AG04450 (cell line): ENCODE measurements at regions not wholly inside any gene's neighbourhood (a gene's known extent, or its start where the extent isn't known, plus 50 kb on each side); places are given as distances from the start of the nearest gene placed in this dataset.

Experiments
- CTCF ChIA-PET: fragments of 300-600, 350-600 bp; formaldehyde crosslinking; extraction: SDS; loops from one replicate; lab custom pipeline; 2022; ENCODE audit warnings: antibody characterized with exemption, inconsistent platforms; lab: Charles Lee
- POLR2A ChIA-PET: fragments of 350-600 bp; formaldehyde crosslinking; extraction: SDS; loops from one replicate; lab custom pipeline; 2021; ENCODE audit warnings: antibody characterized with exemption, inconsistent platforms; lab: Yijun Ruan, JAX
- DNase-seq: peaks from one replicate; pipeline ENCODE4 v3.0.0-alpha.2; 2011; ENCODE audit warnings: low read depth, low spot score
- H3K27ac ChIP-seq: one replicate; pipeline ENCODE4 v1.5.1; 2012; ENCODE audit warnings: low read depth, low read length, control low read depth
- H3K27me3 ChIP-seq: one replicate; pipeline ENCODE4 v1.6.0; 2012; ENCODE audit warnings: low read length; ENCODE audit not compliant: control insufficient read depth, insufficient read depth
- H3K4me3 ChIP-seq: 2 replicates; pipeline ENCODE4 v1.5.1; 2011; ENCODE audit warnings: mild to moderate bottlenecking, low read depth, low read length, control low read depth
- H3K9me3 ChIP-seq: 2 replicates; pipeline ENCODE4 v1.5.1; 2012; ENCODE audit warnings: low read length; ENCODE audit not compliant: control insufficient read depth, insufficient read depth
- CTCF ChIP-seq: IDR thresholded peaks from 2 replicates; pipeline ENCODE4 v1.5.1; 2011; ENCODE audit warnings: low read depth, low read length, control low read depth, inconsistent platforms

GRCh38 chr1:4380564-4381168 is 273.7 kb upstream of the AJAP1 start:
- no peak for DNase-seq
- no peak overlapping the region for H3K27ac ChIP-seq
- CTCF ChIA-PET, result no interaction called here
- no peak for TF ChIP-seq CTCF
- H3K27me3 ChIP-seq, result no peaks in the 10 kb centered on the region
- H3K4me3 ChIP-seq, result no peak overlapping the region
- POLR2A ChIA-PET, result no interaction called here
- H3K9me3 ChIP-seq, result peaks cover 52% of the 10 kb centered on the region

DNA sequence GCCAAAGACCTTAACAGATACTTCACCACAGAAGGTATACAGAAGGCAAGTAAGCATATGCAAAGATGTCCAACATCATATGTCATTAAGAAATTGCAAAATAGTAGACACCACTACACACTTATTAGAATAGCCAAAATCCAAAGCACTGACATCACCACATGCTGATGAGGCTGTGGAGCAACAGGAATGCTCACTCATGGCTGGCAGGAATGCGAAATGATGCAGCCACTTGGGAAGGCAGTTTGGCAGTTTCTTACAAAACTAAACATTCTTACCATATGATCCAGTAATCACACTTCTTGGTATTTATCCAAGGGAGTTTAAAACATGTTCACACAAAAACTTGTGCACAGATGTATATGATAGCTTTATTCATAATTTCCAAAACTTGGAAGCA is 261.2 kb upstream of the AJAP1 start:
- Histone ChIP-seq H3K4me3 (no peak overlapping the region), H3K9me3 (peaks cover 63% of the 10 kb centered on the region)
- TF ChIP-seq CTCF, result no peak

GRCh38 chr1:4394366-4394765 is 260.0 kb upstream of the AJAP1 start:
- H3K27ac ChIP-seq, result no peak overlapping the region
- peaks cover 67% of the 10 kb centered on the region for H3K9me3 ChIP-seq
- DNase-seq, result no peak
- no peaks in the 10 kb centered on the region for H3K27me3 ChIP-seq
- no peak overlapping the region for H3K4me3 ChIP-seq
- no peak for TF ChIP-seq CTCF
- POLR2A ChIA-PET, result no interaction called here
- CTCF ChIA-PET, result no interaction called here

More for the DNA sequence above, 261.2 kb upstream of the AJAP1 start:
- CTCF ChIA-PET, result no interaction called here
- POLR2A ChIA-PET, result no interaction called here
- no peak for DNase-seq
- Histone ChIP-seq H3K27ac (no peak overlapping the region), H3K27me3 (no peaks in the 10 kb centered on the region)

DNA sequence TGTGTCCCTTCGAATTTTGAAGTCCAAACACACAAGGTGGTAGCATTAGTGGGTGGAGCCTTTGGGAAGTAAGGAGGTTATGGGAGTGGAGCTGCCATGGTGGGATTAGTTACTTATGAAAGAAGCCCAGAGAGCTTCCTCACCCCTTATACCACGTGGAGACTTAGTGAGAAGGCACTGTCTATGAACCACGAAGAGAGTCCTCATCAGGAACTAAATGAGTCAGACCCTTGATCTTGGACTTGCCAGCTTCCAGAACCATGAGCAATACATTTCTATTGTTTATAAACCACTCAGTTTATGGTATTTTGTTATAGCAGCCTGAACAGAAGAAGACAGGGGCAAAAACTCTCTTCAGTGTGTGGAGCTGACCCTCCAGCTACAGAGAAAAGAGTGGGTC is 259.3 kb upstream of the AJAP1 start:
- Histone ChIP-seq H3K9me3 (peaks cover 66% of the 10 kb centered on the region), H3K27ac (no peak overlapping the region), H3K4me3 (no peak overlapping the region), H3K27me3 (no peaks in the 10 kb centered on the region)
- ChIA-PET CTCF (no interaction called here), POLR2A (no interaction called here)
- no peak for TF ChIP-seq CTCF
- DNase-seq, result no peak

- DNase-seq, result no peak
- Histone ChIP-seq H3K4me3 (no peak overlapping the region), H3K9me3 (peaks cover 66% of the 10 kb centered on the region), H3K27ac (no peak overlapping the region), H3K27me3 (no peaks in the 10 kb centered on the region)
- no peak for TF ChIP-seq CTCF
- CTCF ChIA-PET, result no interaction called here
- POLR2A ChIA-PET, result no interaction called here
Observed at GRCh38 chr1:4395676-4396075, 258.7 kb upstream of the AJAP1 start.
